IMR-90 (cell line): ENCODE measurements at regions not wholly inside any gene's neighbourhood (a gene's known extent, or its start where the extent isn't known, plus 50 kb on each side); places are given as distances from the start of the nearest gene placed in this dataset.

ENCODE experiments used
- BHLHE40 ChIP-seq: fragments of 150-350 bp; IDR thresholded peaks from 2 replicates; pipeline ENCODE4 v1.6.1; 2016; ENCODE audit warnings: mild to moderate bottlenecking, low read depth, low read length
- CEBPB ChIP-seq: IDR thresholded peaks from 2 replicates; pipeline ENCODE4 v1.6.1; 2012; ENCODE audit warnings: low read depth, low read length, improper control_type of control experiment
- CHD1 ChIP-seq: IDR thresholded peaks from 2 replicates; pipeline ENCODE4 v1.6.1; 2012; ENCODE audit warnings: low read depth, low read length, improper control_type of control experiment
- CTCF ChIP-seq: conservative IDR thresholded peaks from 2 replicates; pipeline ENCODE4 v1.5.1; 2012; ENCODE audit warnings: mild to moderate bottlenecking, low read depth, low read length, improper control_type of control experiment
- MAZ ChIP-seq: IDR thresholded peaks from 2 replicates; pipeline ENCODE4 v1.6.1; 2012; ENCODE audit warnings: low read depth, mild to moderate bottlenecking, low read length, improper control_type of control experiment, moderate library complexity, borderline replicate concordance
- MXI1 ChIP-seq: IDR thresholded peaks from 2 replicates; pipeline ENCODE4 v1.6.1; 2012; ENCODE audit warnings: low read depth, mild to moderate bottlenecking, low read length, moderate library complexity, borderline replicate concordance
- POLR2A ChIP-seq: IDR thresholded peaks from 2 replicates; pipeline ENCODE4 v1.6.1; 2012; ENCODE audit warnings: mild to moderate bottlenecking, low read depth, low read length
- RAD21 ChIP-seq: IDR thresholded peaks from 2 replicates; pipeline ENCODE4 v1.6.1; 2012; ENCODE audit warnings: low read length, improper control_type of control experiment
- RFX5 ChIP-seq: IDR thresholded peaks from 2 replicates; pipeline ENCODE4 v1.8.0; 2012; ENCODE audit warnings: low read depth, mild to moderate bottlenecking, low read length, moderate library complexity
- TF ChIP-seq, protein P1 (sequence below): fragments of 150-350 bp; IDR thresholded peaks from 2 replicates; pipeline ENCODE4 v1.6.1; 2017; ENCODE audit warnings: mild to moderate bottlenecking, antibody characterized with exemption, low read length, low read depth

GRCh38 chr4:13888112-13888511, 260.6 kb upstream of the BOD1L1 start:
- TF ChIP-seq POLR2A = no peak
- TF ChIP-seq, protein P1, sequence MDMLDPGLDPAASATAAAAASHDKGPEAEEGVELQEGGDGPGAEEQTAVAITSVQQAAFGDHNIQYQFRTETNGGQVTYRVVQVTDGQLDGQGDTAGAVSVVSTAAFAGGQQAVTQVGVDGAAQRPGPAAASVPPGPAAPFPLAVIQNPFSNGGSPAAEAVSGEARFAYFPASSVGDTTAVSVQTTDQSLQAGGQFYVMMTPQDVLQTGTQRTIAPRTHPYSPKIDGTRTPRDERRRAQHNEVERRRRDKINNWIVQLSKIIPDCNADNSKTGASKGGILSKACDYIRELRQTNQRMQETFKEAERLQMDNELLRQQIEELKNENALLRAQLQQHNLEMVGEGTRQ = no peak
- TF ChIP-seq CTCF = no peak
- TF ChIP-seq RAD21 = no peak
- no peak for TF ChIP-seq BHLHE40
- no peak for TF ChIP-seq MAZ
- TF ChIP-seq CEBPB = peak; percentile 53; the same call in 1 of the 2 replicates
- no peak for TF ChIP-seq RFX5
- TF ChIP-seq CHD1 = no peak
- no peak for TF ChIP-seq MXI1
